Ishikawa (cell line): ENCODE measurements at regions not wholly inside any gene's neighbourhood (a gene's known extent, or its start where the extent isn't known, plus 50 kb on each side); places are given as distances from the start of the nearest gene placed in this dataset.

Source experiments
- CREB1 ChIP-seq: IDR thresholded peaks from 2 replicates; pipeline ENCODE4 v1.6.1; 2012; ENCODE audit warnings: low read depth
- EP300 ChIP-seq: IDR thresholded peaks from 2 replicates; pipeline ENCODE4 v1.6.1; 2012; ENCODE audit warnings: borderline replicate concordance
- FOXM1 ChIP-seq: IDR thresholded peaks from 2 replicates; pipeline ENCODE4 v1.6.1; 2012; ENCODE audit warnings: low read depth, borderline replicate concordance
- RAD21 ChIP-seq: IDR thresholded peaks from 2 replicates; pipeline ENCODE4 v1.6.1; 2012; ENCODE audit warnings: low read depth
- REST ChIP-seq: IDR thresholded peaks from 2 replicates; pipeline ENCODE4 v1.6.1; 2012; ENCODE audit warnings: low read depth, mild to moderate bottlenecking
- TAF1 ChIP-seq: IDR thresholded peaks from 2 replicates; pipeline ENCODE4 v1.6.1; 2012; ENCODE audit warnings: low read depth, mild to moderate bottlenecking
- USF1 ChIP-seq: IDR thresholded peaks from 2 replicates; pipeline ENCODE4 v1.6.1; 2012
- YY1 ChIP-seq: IDR thresholded peaks from 2 replicates; pipeline ENCODE4 v1.6.1; 2012; ENCODE audit warnings: low read depth
- ZBTB7A ChIP-seq: IDR thresholded peaks from 2 replicates; pipeline ENCODE4 v1.6.1; 2012; ENCODE audit warnings: low read depth
- TF ChIP-seq, protein P1 (sequence below): IDR thresholded peaks from 2 replicates; pipeline ENCODE4 v1.6.1; 2012

DNA sequence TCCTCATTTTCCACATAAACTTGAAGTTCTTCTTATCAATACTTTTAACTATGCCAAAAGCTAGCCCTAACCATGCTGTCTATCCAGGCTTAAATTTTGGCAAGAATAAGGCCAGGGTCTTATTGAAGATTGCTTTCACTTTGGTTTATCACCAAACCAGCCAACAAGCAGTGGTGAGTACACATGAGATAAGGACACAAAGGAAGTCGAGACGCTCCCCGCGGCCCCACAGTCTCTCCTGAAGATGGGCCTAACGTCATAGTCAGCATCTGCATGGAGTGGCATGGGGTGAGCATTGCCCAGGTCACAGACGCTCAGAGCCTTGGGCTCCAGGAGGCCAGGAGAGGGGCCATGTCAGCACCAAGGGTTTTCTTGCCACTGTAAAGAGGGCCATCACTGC is 80.3 kb downstream of the ATPSCKMT start:
- TF ChIP-seq TAF1 (no peak), REST (no peak), ZBTB7A (no peak), EP300 (no peak), FOXM1 (no peak), RAD21 (no peak), YY1 (no peak), USF1 (no peak), CREB1 (no peak)
- TF ChIP-seq, protein P1, sequence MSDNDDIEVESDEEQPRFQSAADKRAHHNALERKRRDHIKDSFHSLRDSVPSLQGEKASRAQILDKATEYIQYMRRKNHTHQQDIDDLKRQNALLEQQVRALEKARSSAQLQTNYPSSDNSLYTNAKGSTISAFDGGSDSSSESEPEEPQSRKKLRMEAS = no peak
